GM12878 (cell line): ENCODE measurements at regions not wholly inside any gene's neighbourhood (a gene's known extent, or its start where the extent isn't known, plus 50 kb on each side); places are given as distances from the start of the nearest gene placed in this dataset.

Source experiments
- ATAC-seq: fragments of 200-7000 bp; cut with Tn5 transposase; 3 replicates; pipeline ENCODE4 v1.9.1; 2020; ENCODE audit warnings: mild to moderate bottlenecking, moderate library complexity
- BruUV-seq: library from RNA; stranded (reverse); fragments of 400-500 nt; replicated peaks from 2 replicates; lab custom pipeline; 2021; lab: Mats Ljungman, UMichigan
- CTCF ChIA-PET: fragments of 300-600 bp; sonication (Branson Sonifier 250); formaldehyde crosslinking; extraction: SDS; loops from one replicate; lab custom pipeline; 2021; ENCODE audit warnings: inconsistent platforms; lab: Yijun Ruan, JAX
- POLR2A ChIA-PET: fragments of 350-600 bp; formaldehyde crosslinking; extraction: SDS; loops from one replicate; lab custom pipeline; 2021; ENCODE audit warnings: inconsistent platforms; lab: Charles Lee
- RAD21 ChIA-PET: fragments of 300-600 bp; sonication (Branson Sonifier 250); formaldehyde crosslinking; loops from one replicate; lab custom pipeline; 2023; ENCODE audit warnings: antibody characterized with exemption; ENCODE audit not compliant: unreplicated experiment; lab: Charles Lee
- SMC1A ChIA-PET: fragments of 300-600 bp; sonication (Branson Sonifier 250); formaldehyde crosslinking; loops from one replicate; lab custom pipeline; 2023; ENCODE audit not compliant: unreplicated experiment, uncharacterized antibody; lab: Charles Lee
- DNase-seq: peaks from one replicate; pipeline ENCODE4 v3.0.0-alpha.2; 2011; ENCODE audit warnings: low read depth, low spot score
- FAIRE-seq: peaks from 3 replicates; lab custom pipeline; 2011; peaks lifted over from hg19 to GRCh38; lab: Jason Lieb, UNC
- H2AFZ ChIP-seq: 2 replicates; pipeline ENCODE4 v1.6.0; 2011; ENCODE audit warnings: low read depth, low read length, control low read depth; ENCODE audit not compliant: control insufficient read depth
- H3K27ac ChIP-seq: 2 replicates; pipeline ENCODE4 v1.5.1; 2011; ENCODE audit warnings: control low read depth; ENCODE audit not compliant: control insufficient read depth, insufficient read depth
- H3K27me3 ChIP-seq, 2 experiments: replicated peaks in 1 of 2; 2 replicates each; pipeline versions ENCODE4 v1.6.0 to v1.6.1; 2011; ENCODE audit warnings: low read length in 1 of 2; ENCODE audit not compliant: control insufficient read depth in 2 of 2, insufficient read depth in 2 of 2
- H3K36me3 ChIP-seq, 2 experiments: 2 replicates each; pipeline ENCODE4 v1.5.1; 2011; ENCODE audit warnings: low read length in 1 of 2; ENCODE audit not compliant: control insufficient read depth in 2 of 2, insufficient read depth in 2 of 2
- H3K4me1 ChIP-seq: 2 replicates; pipeline ENCODE4 v1.6.1; 2011; ENCODE audit warnings: mild to moderate bottlenecking, low read length, moderate library complexity, mixed read lengths; ENCODE audit not compliant: control insufficient read depth, insufficient read depth
- H3K4me2 ChIP-seq: 2 replicates; pipeline ENCODE4 v1.6.0; 2011; ENCODE audit warnings: control low read depth; ENCODE audit not compliant: control insufficient read depth, insufficient read depth
- H3K4me3 ChIP-seq: fragments of 200-600 bp; sonication (generic); 2 replicates; pipeline ENCODE4 v1.5.1; 2016
- H3K79me2 ChIP-seq: 2 replicates; pipeline ENCODE4 v1.6.0; 2011; ENCODE audit warnings: low read length; ENCODE audit not compliant: control insufficient read depth, insufficient read depth
- H3K9ac ChIP-seq: 2 replicates; pipeline ENCODE4 v1.8.0; 2011; ENCODE audit warnings: low read length, control low read depth, mixed read lengths; ENCODE audit not compliant: control insufficient read depth, insufficient read depth
- H3K9me3 ChIP-seq: replicated peaks from 3 replicates; pipeline ENCODE4 v1.5.1; 2011; ENCODE audit warnings: mild to moderate bottlenecking, low read length; ENCODE audit not compliant: control insufficient read depth, insufficient read depth
- H4K20me1 ChIP-seq: 2 replicates; pipeline ENCODE4 v1.6.0; 2011; ENCODE audit not compliant: control insufficient read depth, insufficient read depth
- BMI1 ChIP-seq: fragments of 450-650 bp; IDR thresholded peaks from 2 replicates; pipeline ENCODE4 v1.6.1; 2016; ENCODE audit warnings: mild to moderate bottlenecking, moderate library complexity, borderline replicate concordance
- CHD1 ChIP-seq: IDR thresholded peaks from 2 replicates; pipeline ENCODE4 v1.6.1; 2012; ENCODE audit warnings: low read depth, low read length, improper control_type of control experiment
- EGR1 ChIP-seq, 2 experiments: IDR thresholded peaks; 1 replicate in 1 of 2; 2 replicates in 1 of 2; pipeline ENCODE4 v1.6.1; 2011 to 2012; ENCODE audit warnings: low read depth in 2 of 2, low read length in 2 of 2, borderline replicate concordance in 1 of 2, mild to moderate bottlenecking in 1 of 2, moderate library complexity in 1 of 2
- HSF1 ChIP-seq: fragments of 150-350 bp; IDR thresholded peaks from 2 replicates; pipeline ENCODE4 v1.6.1; 2014; ENCODE audit warnings: mild to moderate bottlenecking, low read depth, low read length
- MEF2B ChIP-seq: fragments of 450-650 bp; IDR thresholded peaks from 2 replicates; pipeline ENCODE4 v1.6.1; 2018; ENCODE audit warnings: mild to moderate bottlenecking, moderate library complexity; ENCODE audit not compliant: partially characterized antibody, poor library complexity, severe bottlenecking
- MLLT1 ChIP-seq: fragments of 450-650 bp; IDR thresholded peaks from 2 replicates; pipeline ENCODE4 v1.6.1; 2016; ENCODE audit warnings: mild to moderate bottlenecking
- RAD21 ChIP-seq: IDR thresholded peaks from 2 replicates; pipeline ENCODE4 v1.6.1; 2011; ENCODE audit warnings: mild to moderate bottlenecking, low read depth, low read length, moderate library complexity; ENCODE audit not compliant: insufficient read depth
- RB1 ChIP-seq: fragments of 450-650 bp; formaldehyde crosslinking; IDR thresholded peaks from 2 replicates; pipeline ENCODE4 v1.6.1; 2017; ENCODE audit warnings: mild to moderate bottlenecking, borderline replicate concordance
- RBBP5 ChIP-seq: fragments of 200-600 bp; sonication (generic); conservative IDR thresholded peaks from 2 replicates; pipeline ENCODE4 v1.6.1; 2016
- RELA ChIP-seq: fragments of 450-650 bp; IDR thresholded peaks from 2 replicates; pipeline ENCODE4 v1.8.0; 2014; ENCODE audit warnings: borderline replicate concordance; ENCODE audit not compliant: partially characterized antibody
- STAT3 ChIP-seq: IDR thresholded peaks from 2 replicates; pipeline ENCODE4 v1.6.1; 2011; ENCODE audit warnings: low read depth, low read length, improper control_type of control experiment
- TAF1 ChIP-seq: IDR thresholded peaks from 2 replicates; pipeline ENCODE4 v1.6.1; 2011; ENCODE audit warnings: mild to moderate bottlenecking, low read depth, low read length, borderline replicate concordance
- TBL1XR1 ChIP-seq: IDR thresholded peaks from 2 replicates; pipeline ENCODE4 v1.6.1; 2012; ENCODE audit warnings: low read depth, low read length, improper control_type of control experiment
- TCF3 ChIP-seq: IDR thresholded peaks from 2 replicates; pipeline ENCODE4 v1.6.1; 2012; ENCODE audit warnings: low read depth, mild to moderate bottlenecking, low read length, borderline replicate concordance; ENCODE audit not compliant: insufficient read depth
- ZNF274 ChIP-seq: IDR thresholded peaks from one replicate; pipeline ENCODE4 v1.8.0; 2011; ENCODE audit not compliant: insufficient read length, insufficient read depth
- ZSCAN29 ChIP-seq: fragments of 450-650 bp; IDR thresholded peaks from 2 replicates; pipeline ENCODE4 v1.6.1; 2017; ENCODE audit warnings: mild to moderate bottlenecking, moderate library complexity
- ZZZ3 ChIP-seq: IDR thresholded peaks from 2 replicates; pipeline ENCODE4 v1.6.1; 2011; ENCODE audit warnings: low read depth; ENCODE audit not compliant: control insufficient read depth, insufficient read length
- in situ Hi-C: fragments of 300-500 bp; cut with MboI; formaldehyde crosslinking; loops from 9 replicates; pipeline ENCODE4 v1.14.3; 2018; ENCODE audit warnings: mixed read lengths
- intact Hi-C: fragments of 100-400 bp; cut with micrococcal nuclease; formaldehyde crosslinking; loops from one replicate; pipeline ENCODE4 v1.14.2; 2022; ENCODE audit not compliant: unreplicated experiment

GRCh38 chr2:146979746-146980145 is 865.1 kb upstream of the ACVR2A start:
- Histone ChIP-seq H3K9ac (no peak overlapping the region), H3K79me2 (no peaks in the 10 kb centered on the region), H3K9me3 (no peaks in the 10 kb centered on the region; the same call in 2 of the 3 replicates), H4K20me1 (no peaks in the 10 kb centered on the region), H3K27me3 (no peaks in the 10 kb centered on the region), H2AFZ (no peak overlapping the region), H3K4me3 (no peak overlapping the region), H3K4me2 (no peak overlapping the region), H3K4me1 (no peaks in the 10 kb centered on the region), H3K36me3 (no peaks in the 10 kb centered on the region), H3K27ac (no peak overlapping the region)
- ChIA-PET POLR2A (no interaction called here), CTCF (no interaction called here), RAD21 (no interaction called here), SMC1A (no interaction called here)
- no peak for DNase-seq
- no TSS peak for BruUV-seq
- FAIRE-seq = no peak
- no peak for ATAC-seq
- in situ Hi-C loops (no loop called here), intact Hi-C loops (no loop called here)
- no peak for TF ChIP-seq EGR1 (IDR thresholded peaks at IDR 0.05; ENCODE audit: borderline replicate concordance in 1 of 2, low read depth in 2 of 2, low read length in 2 of 2)
- no peak for TF ChIP-seq TBL1XR1
- TF ChIP-seq TCF3 = no peak
- TF ChIP-seq ZSCAN29 = no peak
- TF ChIP-seq STAT3 = no peak
- TF ChIP-seq MLLT1 = no peak
- TF ChIP-seq ZZZ3 = no peak
- no peak for TF ChIP-seq CHD1
- no peak for TF ChIP-seq RAD21
- TF ChIP-seq RELA = no peak
- TF ChIP-seq RBBP5 = no peak
- no peak for TF ChIP-seq RB1
- TF ChIP-seq BMI1 = no peak
- no peak for TF ChIP-seq HSF1
- TF ChIP-seq TAF1 = no peak
- no peak for TF ChIP-seq MEF2B
- TF ChIP-seq ZNF274 = no peak
